Spleen (tissue), 7 donors: ENCODE measurements at regions not wholly inside any gene's neighbourhood (a gene's known extent, or its start where the extent isn't known, plus 50 kb on each side); places are given as distances from the start of the nearest gene placed in this dataset.

Experiments used
- CTCF ChIP-seq, 11 experiments: fragments of 200-600 bp in 7 of 11; fragments of 450-650 bp in 4 of 11; sonication (generic) in 4 of 11; IDR thresholded peaks in 8 of 11; conservative IDR thresholded peaks in 3 of 11; 1 replicate in 7 of 11; 2 replicates in 4 of 11; pipeline versions ENCODE4 v1.4.0 to v1.8.0; 2016 to 2021; ENCODE audit warnings: antibody characterized with exemption in 11 of 11, inconsistent platforms in 4 of 11, mild to moderate bottlenecking in 1 of 11
- POLR2A ChIP-seq, 3 donors: fragments of 450-650 bp; IDR thresholded peaks; one replicate each; pipeline ENCODE4 v1.5.1; 2017; ENCODE audit warnings: antibody characterized with exemption in 3 of 3, mild to moderate bottlenecking in 1 of 3
- POLR2AphosphoS5 ChIP-seq, 3 donors: sonication (generic); formaldehyde crosslinking; IDR thresholded peaks; one replicate each; pipeline ENCODE4 v1.5.1; 2017; ENCODE audit warnings: antibody characterized with exemption in 3 of 3
- donor health status: DM: no; HTN: no; CAD: no; lungs with moderate emphysema.
- donor health status: DM: no; HTN: no; CAD: no.
- donor health status: DM: no; HTN: no; CAD: no.

- TF ChIP-seq POLR2AphosphoS5 (IDR thresholded peaks at IDR 0.05) (no peak), CTCF (IDR thresholded peaks at IDR 0.05 in 8 of 11, conservative IDR thresholded peaks at IDR 0.05 in 3 of 11) (no peak), POLR2A (IDR thresholded peaks at IDR 0.05) (no peak)
Measured at GRCh38 chr17:77478899-77479298, 338.1 kb downstream of the SEC14L1 start.
